HL-60 (cell line): ENCODE measurements at regions not wholly inside any gene's neighbourhood (a gene's known extent, or its start where the extent isn't known, plus 50 kb on each side); places are given as distances from the start of the nearest gene placed in this dataset.

Experiments used
- DNase-seq, 2 experiments: peaks; one replicate each; pipeline ENCODE4 v3.0.0-alpha.2; 2010 to 2020; ENCODE audit warnings: low read depth in 1 of 2, low spot score in 1 of 2
- H3K27ac ChIP-seq: fragments of 250-450 bp; sonication (Bioruptor Pico); replicated peaks from 2 replicates; pipeline ENCODE4 v1.5.1; 2020; ENCODE audit warnings: mild to moderate bottlenecking, moderate library complexity
- H3K27me3 ChIP-seq: fragments of 250-450 bp; sonication (Bioruptor Pico); 2 replicates; pipeline ENCODE4 v1.5.1; 2021; ENCODE audit warnings: mild to moderate bottlenecking, moderate library complexity; ENCODE audit not compliant: insufficient read depth, poor library complexity, severe bottlenecking
- H3K4me3 ChIP-seq: replicated peaks from 2 replicates; pipeline ENCODE4 v1.5.1; 2011; ENCODE audit warnings: mild to moderate bottlenecking, control low read depth, low read length; ENCODE audit not compliant: insufficient read depth
- CTCF ChIP-seq: IDR thresholded peaks from one replicate; pipeline ENCODE4 v1.5.1; 2011; ENCODE audit warnings: low read length, control low read depth, inconsistent platforms; ENCODE audit not compliant: insufficient read depth
- GABPA ChIP-seq: IDR thresholded peaks from 2 replicates; pipeline ENCODE4 v1.6.1; 2012; ENCODE audit warnings: low read depth
- POLR2AphosphoS5 ChIP-seq: IDR thresholded peaks from 2 replicates; pipeline ENCODE4 v1.6.1; 2012; ENCODE audit warnings: low read depth
- REST ChIP-seq: IDR thresholded peaks from 2 replicates; pipeline ENCODE4 v1.6.1; 2012; ENCODE audit warnings: low read depth; ENCODE audit not compliant: insufficient replicate concordance
- SPI1 ChIP-seq: IDR thresholded peaks from 2 replicates; pipeline ENCODE4 v1.6.1; 2012; ENCODE audit warnings: low read depth, mild to moderate bottlenecking, borderline replicate concordance

DNA sequence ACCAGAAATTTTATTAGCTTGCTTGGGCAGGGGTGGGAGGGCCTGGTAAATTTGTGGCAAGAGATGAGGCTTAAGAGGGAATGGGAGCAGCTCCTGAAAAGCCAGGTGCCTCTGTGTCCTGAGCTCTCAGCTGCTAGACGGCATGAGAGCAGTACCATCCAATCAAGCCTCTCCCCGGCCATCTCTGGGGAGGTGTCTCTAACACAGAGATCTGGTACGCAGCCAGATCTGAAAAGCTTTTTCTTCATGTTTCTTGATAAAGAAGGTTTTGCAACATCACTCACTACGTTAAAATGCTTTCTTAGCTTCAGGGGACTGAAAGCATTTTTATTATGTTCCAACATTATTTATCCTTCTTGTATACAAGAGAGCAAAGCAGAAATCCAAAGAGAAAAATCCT lies 488.2 kb downstream of the RBFOX1 start:
- TF ChIP-seq GABPA (no peak), POLR2AphosphoS5 (no peak), CTCF (no peak), SPI1 (no peak), REST (no peak)
- no peak for DNase-seq
- no peak overlapping the region for H3K27ac ChIP-seq
- no peak overlapping the region for H3K4me3 ChIP-seq
- no peaks in the 10 kb centered on the region for H3K27me3 ChIP-seq

DNA sequence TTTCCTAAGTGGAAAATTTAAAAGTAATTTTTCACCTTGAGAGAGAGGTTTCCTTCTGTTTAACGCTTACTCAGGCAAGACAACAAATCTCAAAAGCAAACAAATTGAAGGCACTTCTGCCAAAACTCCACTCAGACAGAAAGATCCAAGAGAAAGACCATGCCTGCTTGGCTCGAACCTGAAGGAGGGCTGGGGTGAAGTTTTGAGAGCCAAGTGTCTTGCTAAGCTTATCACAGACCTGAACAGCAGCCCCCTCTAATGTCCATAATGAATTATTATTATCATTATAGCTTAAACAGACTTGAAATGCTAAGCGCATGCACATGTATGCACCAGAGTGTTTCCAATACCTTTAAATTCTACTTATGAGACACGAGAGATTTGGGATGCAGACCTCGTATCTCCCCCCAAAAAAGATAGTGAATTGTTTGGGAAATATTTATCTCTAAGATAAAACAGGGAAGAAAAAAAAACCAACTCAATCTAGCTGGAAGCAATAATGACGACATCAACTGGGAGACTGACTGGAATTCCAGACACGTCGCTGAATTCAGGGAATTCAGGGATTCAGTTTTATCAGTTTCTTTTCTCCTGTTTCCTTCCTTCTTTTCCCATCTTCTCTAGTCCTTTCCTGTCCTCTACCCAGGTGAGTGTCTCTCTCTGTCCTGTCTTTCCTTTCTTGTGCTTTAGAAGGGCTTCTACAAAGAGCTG lies 473.2 kb downstream of the RBFOX1 start:
- no peak overlapping the region for H3K4me3 ChIP-seq
- TF ChIP-seq POLR2AphosphoS5 (no peak), SPI1 (no peak), CTCF (no peak), REST (no peak), GABPA (no peak)
- no peaks in the 10 kb centered on the region for H3K27me3 ChIP-seq
- H3K27ac ChIP-seq = no peak overlapping the region
- no peak for DNase-seq

DNA sequence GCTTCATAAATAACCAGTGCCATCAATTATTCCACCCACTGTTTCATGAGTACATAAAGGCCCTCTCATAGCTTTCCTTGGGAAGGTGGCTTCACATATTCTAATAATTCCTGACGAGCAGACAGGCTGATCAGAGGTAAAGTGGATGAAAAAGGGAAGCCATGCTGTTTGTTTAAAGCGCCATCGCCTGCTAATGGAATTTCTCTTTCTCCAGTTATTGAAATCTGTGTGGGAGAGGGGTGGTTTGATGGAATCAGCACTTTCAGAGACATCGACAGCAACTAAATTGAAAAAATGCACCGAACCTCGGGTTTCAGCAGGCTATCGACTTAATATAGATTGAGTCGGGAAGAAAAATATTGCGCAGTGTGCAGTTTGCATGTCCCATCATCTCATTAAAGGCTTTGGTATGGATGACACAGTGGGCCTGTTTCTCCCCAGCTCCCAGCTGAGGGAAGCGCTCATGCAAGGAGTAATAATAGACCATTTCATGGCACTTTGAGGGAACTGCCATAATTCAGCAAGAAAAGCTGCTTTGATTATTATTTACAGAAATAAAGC lies 472.1 kb downstream of the RBFOX1 start:
- TF ChIP-seq POLR2AphosphoS5 (no peak), CTCF (no peak), REST (no peak), SPI1 (no peak), GABPA (no peak)

More for the DNA sequence above, 472.1 kb downstream of the RBFOX1 start:
- H3K27me3 ChIP-seq = no peaks in the 10 kb centered on the region
- no peak overlapping the region for H3K4me3 ChIP-seq
- H3K27ac ChIP-seq = no peak overlapping the region
- no peak for DNase-seq
